Smooth muscle cell (in vitro differentiated cells): ENCODE measurements at regions not wholly inside any gene's neighbourhood (a gene's known extent, or its start where the extent isn't known, plus 50 kb on each side); places are given as distances from the start of the nearest gene placed in this dataset.

ENCODE experiments used
- DNase-seq: peaks from one replicate; lab custom pipeline; 2025; ENCODE audit not compliant: unreplicated experiment; lab: John Stamatoyannopoulos, UW
- H2AFZ ChIP-seq: fragments of 200-600 bp; sonication (generic); 2 replicates; pipeline ENCODE4 v1.6.0; 2016; ENCODE audit warnings: antibody characterized with exemption, low read depth, mild to moderate bottlenecking
- H3F3A ChIP-seq: fragments of 200-600 bp; sonication (generic); 2 replicates; pipeline ENCODE4 v1.6.0; 2017; ENCODE audit warnings: antibody characterized with exemption, low read depth
- H3K27ac ChIP-seq: fragments of 200-600 bp; sonication (generic); 2 replicates; pipeline ENCODE4 v1.5.1; 2016; ENCODE audit warnings: low read depth, mild to moderate bottlenecking
- H3K27me3 ChIP-seq: fragments of 200-600 bp; sonication (generic); 2 replicates; pipeline ENCODE4 v1.6.1; 2016; ENCODE audit warnings: low read depth, mild to moderate bottlenecking
- H3K36me3 ChIP-seq: fragments of 200-600 bp; sonication (generic); 2 replicates; pipeline ENCODE4 v1.5.1; 2016; ENCODE audit warnings: low read depth
- H3K4me1 ChIP-seq: fragments of 200-600 bp; sonication (generic); 2 replicates; pipeline ENCODE4 v1.5.1; 2016; ENCODE audit warnings: low read depth
- H3K4me2 ChIP-seq: fragments of 200-600 bp; sonication (generic); 2 replicates; pipeline ENCODE4 v1.6.0; 2016; ENCODE audit warnings: mild to moderate bottlenecking
- H3K4me3 ChIP-seq: fragments of 200-600 bp; sonication (generic); 2 replicates; pipeline ENCODE4 v1.5.1; 2016; ENCODE audit warnings: mild to moderate bottlenecking
- H3K79me2 ChIP-seq: fragments of 200-600 bp; sonication (generic); 2 replicates; pipeline ENCODE4 v1.6.0; 2016; ENCODE audit warnings: low read depth, mild to moderate bottlenecking
- H3K9ac ChIP-seq: fragments of 200-600 bp; sonication (generic); 2 replicates; pipeline ENCODE4 v1.6.0; 2016; ENCODE audit warnings: low read depth
- H3K9me3 ChIP-seq: fragments of 200-600 bp; sonication (generic); replicated peaks from 2 replicates; pipeline ENCODE4 v1.5.1; 2016; ENCODE audit warnings: low read depth
- H4K20me1 ChIP-seq: fragments of 200-600 bp; sonication (generic); 2 replicates; pipeline ENCODE4 v1.6.0; 2016; ENCODE audit warnings: low read depth
- WGBS: methylation state at CpG from one replicate; pipeline ENCODE4 v1.1.7; 2016; ENCODE audit warnings: low lambda C conversion rate; 5-methylcytosine and 5-hydroxymethylcytosine counted together
- TF ChIP-seq, protein P1 (sequence below): fragments of 200-600 bp; sonication (generic); IDR thresholded peaks from 2 replicates; pipeline ENCODE4 v1.5.1; 2017; ENCODE audit warnings: borderline replicate concordance, mild to moderate bottlenecking, antibody characterized with exemption; ENCODE audit not compliant: insufficient read depth, poor library complexity, severe bottlenecking

DNA sequence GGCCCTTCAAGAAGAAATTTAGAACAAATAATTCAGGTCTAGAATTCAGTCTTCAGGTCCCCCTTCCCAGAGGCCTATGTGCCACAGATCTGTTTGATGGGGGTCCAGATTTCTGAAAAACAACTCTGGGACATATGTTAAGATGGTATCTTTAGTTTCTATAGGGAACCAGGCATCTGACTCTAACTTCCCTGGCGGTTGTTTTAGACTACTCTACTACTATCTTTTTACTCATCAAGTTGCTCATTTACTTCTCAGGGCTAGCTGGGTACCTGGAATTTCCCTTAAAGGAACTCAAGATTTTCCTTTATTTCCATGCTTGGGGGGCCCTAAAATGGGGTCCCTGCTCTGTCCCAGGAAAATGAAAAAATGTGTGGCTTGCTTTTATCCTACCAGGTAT lies 114.7 kb upstream of the RAB6C start:
- 68% methylated on average over 1 of the region's 1 CpG for WGBS
- H3K36me3 ChIP-seq: no peaks in the 10 kb centered on the region
- no peak overlapping the region for H3K4me2 ChIP-seq
- no peaks in the 10 kb centered on the region for H3K4me1 ChIP-seq
- H3K9me3 ChIP-seq: no peaks in the 10 kb centered on the region
- H4K20me1 ChIP-seq: no peaks in the 10 kb centered on the region
- DNase-seq: no peak
- no peaks in the 10 kb centered on the region for H3F3A ChIP-seq
- no peak overlapping the region for H2AFZ ChIP-seq
- no peak overlapping the region for H3K9ac ChIP-seq
- H3K27me3 ChIP-seq: peaks cover 8% of the 10 kb centered on the region
- TF ChIP-seq, protein P1, sequence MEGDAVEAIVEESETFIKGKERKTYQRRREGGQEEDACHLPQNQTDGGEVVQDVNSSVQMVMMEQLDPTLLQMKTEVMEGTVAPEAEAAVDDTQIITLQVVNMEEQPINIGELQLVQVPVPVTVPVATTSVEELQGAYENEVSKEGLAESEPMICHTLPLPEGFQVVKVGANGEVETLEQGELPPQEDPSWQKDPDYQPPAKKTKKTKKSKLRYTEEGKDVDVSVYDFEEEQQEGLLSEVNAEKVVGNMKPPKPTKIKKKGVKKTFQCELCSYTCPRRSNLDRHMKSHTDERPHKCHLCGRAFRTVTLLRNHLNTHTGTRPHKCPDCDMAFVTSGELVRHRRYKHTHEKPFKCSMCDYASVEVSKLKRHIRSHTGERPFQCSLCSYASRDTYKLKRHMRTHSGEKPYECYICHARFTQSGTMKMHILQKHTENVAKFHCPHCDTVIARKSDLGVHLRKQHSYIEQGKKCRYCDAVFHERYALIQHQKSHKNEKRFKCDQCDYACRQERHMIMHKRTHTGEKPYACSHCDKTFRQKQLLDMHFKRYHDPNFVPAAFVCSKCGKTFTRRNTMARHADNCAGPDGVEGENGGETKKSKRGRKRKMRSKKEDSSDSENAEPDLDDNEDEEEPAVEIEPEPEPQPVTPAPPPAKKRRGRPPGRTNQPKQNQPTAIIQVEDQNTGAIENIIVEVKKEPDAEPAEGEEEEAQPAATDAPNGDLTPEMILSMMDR: no peak
- no peaks in the 10 kb centered on the region for H3K79me2 ChIP-seq
- no peak overlapping the region for H3K4me3 ChIP-seq
- no peak overlapping the region for H3K27ac ChIP-seq

DNA sequence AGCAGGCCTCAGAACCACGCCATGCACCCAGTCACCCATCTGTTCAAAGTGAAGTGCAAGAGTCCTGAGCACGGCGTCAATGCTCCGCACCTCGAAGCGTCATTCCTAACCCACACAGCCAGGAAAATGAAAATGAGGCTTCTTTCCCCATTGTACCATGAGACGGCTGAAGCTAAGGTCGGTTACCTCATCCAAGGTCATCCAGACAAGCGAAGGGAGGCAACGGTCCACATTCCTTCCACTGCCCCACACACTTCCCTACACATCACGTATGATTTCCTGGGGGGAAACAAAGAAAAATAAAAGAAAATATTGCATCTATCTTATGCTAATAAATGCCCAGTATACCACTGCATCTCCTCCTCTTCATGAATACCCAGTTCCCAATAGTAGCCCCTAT lies 113.5 kb upstream of the RAB6C start:
- no peak overlapping the region for H3K9ac ChIP-seq
- H3K4me2 ChIP-seq: no peak overlapping the region
- no peaks in the 10 kb centered on the region for H4K20me1 ChIP-seq
- WGBS: 96% methylated on average over 11 of the region's 11 CpGs
- H3K79me2 ChIP-seq: no peaks in the 10 kb centered on the region
- no peak overlapping the region for H2AFZ ChIP-seq
- no peaks in the 10 kb centered on the region for H3K27me3 ChIP-seq
- H3K4me3 ChIP-seq: no peak overlapping the region
- TF ChIP-seq, protein P1: no peak
- DNase-seq: no peak
- H3F3A ChIP-seq: no peaks in the 10 kb centered on the region
- no peaks in the 10 kb centered on the region for H3K36me3 ChIP-seq
- H3K4me1 ChIP-seq: no peaks in the 10 kb centered on the region
- no peaks in the 10 kb centered on the region for H3K9me3 ChIP-seq
- no peak overlapping the region for H3K27ac ChIP-seq

DNA sequence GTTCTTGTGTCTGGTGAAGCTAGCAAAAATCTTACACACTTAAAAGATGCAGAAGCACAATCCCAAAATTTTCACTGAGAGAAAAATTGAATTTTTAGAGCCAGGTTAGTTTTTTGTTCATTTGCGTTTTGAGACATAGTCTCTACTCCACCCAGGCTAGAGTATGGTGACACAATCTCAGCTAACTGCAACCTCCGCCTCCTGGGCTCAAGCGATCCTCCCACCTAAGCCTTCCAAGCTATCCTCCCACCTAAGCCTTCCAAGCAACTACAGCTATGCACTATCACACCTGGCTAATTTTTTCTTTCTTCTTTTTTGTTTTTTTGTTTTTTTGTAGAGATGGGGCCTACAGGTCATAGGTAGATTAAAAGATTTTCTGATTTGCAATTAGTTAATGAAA lies 113.1 kb upstream of the RAB6C start:
- H3K27ac ChIP-seq: no peak overlapping the region
- TF ChIP-seq, protein P1: no peak
- no peaks in the 10 kb centered on the region for H4K20me1 ChIP-seq
- H3K36me3 ChIP-seq: no peaks in the 10 kb centered on the region
- no peaks in the 10 kb centered on the region for H3K4me1 ChIP-seq
- no peak overlapping the region for H3K4me2 ChIP-seq
- no peak overlapping the region for H2AFZ ChIP-seq
- no peaks in the 10 kb centered on the region for H3K9me3 ChIP-seq
- WGBS: 98% methylated on average over 3 of the region's 3 CpGs
- no peaks in the 10 kb centered on the region for H3K27me3 ChIP-seq
- no peak for DNase-seq
- no peak overlapping the region for H3K4me3 ChIP-seq
- no peaks in the 10 kb centered on the region for H3F3A ChIP-seq
- no peak overlapping the region for H3K9ac ChIP-seq
- no peaks in the 10 kb centered on the region for H3K79me2 ChIP-seq

DNA sequence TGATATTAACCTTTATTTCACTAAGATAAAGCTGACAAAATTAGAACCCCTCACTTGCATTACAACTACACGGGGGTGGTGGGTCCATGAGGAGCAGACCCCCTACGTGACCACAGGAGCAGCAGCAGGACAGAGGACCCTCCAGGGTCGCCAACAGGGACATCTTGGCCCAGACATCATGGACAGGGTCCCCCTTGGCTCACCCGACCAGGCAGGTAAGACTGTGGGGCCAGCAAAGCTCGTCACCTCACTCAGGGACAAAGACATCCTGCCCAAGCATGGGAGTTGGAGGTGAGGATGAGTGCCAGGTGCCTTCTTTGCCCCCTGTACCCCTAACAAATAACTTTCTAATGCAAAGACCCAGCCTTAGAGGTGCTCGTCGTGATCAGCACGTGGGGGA lies 111.3 kb upstream of the RAB6C start:
- Histone ChIP-seq H3K27me3 (no peaks in the 10 kb centered on the region), H3K4me3 (no peak overlapping the region), H3K9ac (no peak overlapping the region), H3K36me3 (no peaks in the 10 kb centered on the region), H2AFZ (no peak overlapping the region), H3K79me2 (no peaks in the 10 kb centered on the region), H3K27ac (no peak overlapping the region), H3F3A (no peaks in the 10 kb centered on the region), H3K4me2 (no peak overlapping the region), H3K4me1 (no peaks in the 10 kb centered on the region), H3K9me3 (no peaks in the 10 kb centered on the region), H4K20me1 (no peaks in the 10 kb centered on the region)
- WGBS: 91% methylated on average over 8 of the region's 8 CpGs
- TF ChIP-seq, protein P1: no peak
- DNase-seq: no peak
